Calu3 (cell line): ENCODE measurements at regions not wholly inside any gene's neighbourhood (a gene's known extent, or its start where the extent isn't known, plus 50 kb on each side); places are given as distances from the start of the nearest gene placed in this dataset.

Source experiments
- BruUV-seq: library from RNA; stranded (reverse); fragments of 400-500 nt; replicated peaks from 2 replicates; lab custom pipeline; 2021; lab: Mats Ljungman, UMichigan
- CTCF ChIA-PET: fragments of 300-600 bp; sonication (Branson Sonifier 250); formaldehyde crosslinking; loops from one replicate; lab custom pipeline; 2022; ENCODE audit warnings: antibody characterized with exemption; lab: Charles Lee
- DNase-seq: peaks from one replicate; pipeline ENCODE4 v3.0.0; 2022
- H3K27ac Mint-ChIP-seq: one replicate; pipeline ENCODE4 v1.8.0; 2022; ENCODE audit warnings: mixed read lengths; ENCODE audit not compliant: unreplicated experiment
- H3K27me3 Mint-ChIP-seq: one replicate; pipeline ENCODE4 v1.8.0; 2022; ENCODE audit warnings: mixed read lengths; ENCODE audit not compliant: unreplicated experiment
- H3K36me3 Mint-ChIP-seq: one replicate; pipeline ENCODE4 v1.8.0; 2022; ENCODE audit warnings: mild to moderate bottlenecking, moderate library complexity, mixed read lengths; ENCODE audit not compliant: insufficient read depth, unreplicated experiment
- H3K4me1 Mint-ChIP-seq: one replicate; pipeline ENCODE4 v1.8.0; 2022; ENCODE audit warnings: mild to moderate bottlenecking, low read depth, mixed read lengths; ENCODE audit not compliant: unreplicated experiment
- H3K4me3 Mint-ChIP-seq: one replicate; pipeline ENCODE4 v1.8.0; 2022; ENCODE audit warnings: mild to moderate bottlenecking, low read depth, moderate library complexity, mixed read lengths; ENCODE audit not compliant: unreplicated experiment
- H3K9me3 Mint-ChIP-seq: one replicate; pipeline ENCODE4 v1.8.0; 2022; ENCODE audit warnings: low read depth, mixed read lengths; ENCODE audit not compliant: unreplicated experiment
- CTCF ChIP-seq: fragments of 200-600 bp; IDR thresholded peaks from one replicate; pipeline ENCODE4 v1.8.0; 2022; ENCODE audit warnings: antibody characterized with exemption; ENCODE audit not compliant: unreplicated experiment
- intact Hi-C: fragments of 100-400 bp; cut with micrococcal nuclease; formaldehyde crosslinking; loops from one replicate; pipeline ENCODE4 v1.10.0; 2022; ENCODE audit not compliant: unreplicated experiment

DNA sequence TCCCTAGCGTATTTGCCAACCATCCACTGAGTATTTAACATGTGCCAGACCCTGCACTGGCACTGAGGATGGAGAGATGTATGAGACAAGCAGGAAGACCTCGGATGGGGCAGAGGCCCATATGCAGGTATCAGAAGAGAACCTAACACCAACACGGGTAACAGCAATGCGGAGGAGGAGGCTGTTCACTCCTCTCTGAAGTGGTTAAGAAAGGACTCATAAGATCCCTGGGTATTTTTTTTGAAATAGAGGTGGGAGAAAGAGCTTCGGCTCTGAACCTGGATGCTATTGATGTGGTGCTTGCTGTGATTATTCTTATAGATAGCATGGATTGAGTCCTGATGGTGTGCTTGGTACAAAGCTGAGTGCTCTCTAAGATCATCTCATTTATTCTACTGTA, 418.3 kb downstream of the LPIN1 start:
- no peak for DNase-seq
- Mint-ChIP-seq H3K27ac (no peak overlapping the region), H3K27me3 (peaks cover 40% of the 10 kb centered on the region), H3K4me1 (no peaks in the 10 kb centered on the region), H3K9me3 (no peaks in the 10 kb centered on the region), H3K36me3 (no peaks in the 10 kb centered on the region), H3K4me3 (no peak overlapping the region)
- CTCF ChIA-PET: no interaction called here
- intact Hi-C loops: no loop called here
- BruUV-seq: no TSS peak
- TF ChIP-seq CTCF: no peak

DNA sequence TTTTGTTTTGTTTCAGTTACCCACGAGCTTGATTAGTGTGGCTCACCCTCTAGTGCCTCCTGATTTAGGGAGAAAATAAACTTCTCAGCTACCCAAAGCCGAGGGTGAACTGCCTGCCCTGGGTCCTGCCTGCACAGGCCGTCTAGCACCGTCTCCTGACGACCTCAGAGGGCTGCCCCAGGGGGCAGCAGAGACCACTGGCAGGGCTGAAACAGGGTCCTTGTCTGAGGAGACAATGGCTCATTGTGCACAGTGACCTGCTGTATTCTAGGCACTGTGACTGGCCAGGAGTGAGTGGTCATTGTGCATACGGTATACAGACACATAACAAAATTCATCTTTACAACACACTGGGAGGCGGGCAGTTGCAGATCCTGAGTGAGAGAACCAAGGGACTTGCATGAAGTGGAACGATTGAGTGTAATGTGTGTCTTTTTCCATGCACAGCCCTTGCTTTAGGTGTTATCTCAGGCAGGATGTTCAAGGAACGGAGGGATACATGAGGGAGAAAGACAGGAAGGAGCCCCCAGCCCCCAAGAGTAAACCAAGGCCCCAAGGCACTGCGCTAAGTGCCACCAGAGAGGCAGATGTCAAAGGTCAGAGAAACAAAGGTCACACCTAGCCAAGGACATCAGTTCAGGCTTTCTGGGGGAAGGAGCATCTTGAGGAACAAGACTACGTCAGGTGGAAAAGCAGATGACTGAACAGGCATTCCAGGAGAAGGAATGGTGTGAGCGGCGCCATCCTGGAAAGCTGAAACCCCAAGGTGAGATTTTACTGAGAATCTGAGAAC, 421.3 kb downstream of the LPIN1 start:
- H3K4me1 Mint-ChIP-seq: no peaks in the 10 kb centered on the region
- intact Hi-C loops: no loop called here

DNA sequence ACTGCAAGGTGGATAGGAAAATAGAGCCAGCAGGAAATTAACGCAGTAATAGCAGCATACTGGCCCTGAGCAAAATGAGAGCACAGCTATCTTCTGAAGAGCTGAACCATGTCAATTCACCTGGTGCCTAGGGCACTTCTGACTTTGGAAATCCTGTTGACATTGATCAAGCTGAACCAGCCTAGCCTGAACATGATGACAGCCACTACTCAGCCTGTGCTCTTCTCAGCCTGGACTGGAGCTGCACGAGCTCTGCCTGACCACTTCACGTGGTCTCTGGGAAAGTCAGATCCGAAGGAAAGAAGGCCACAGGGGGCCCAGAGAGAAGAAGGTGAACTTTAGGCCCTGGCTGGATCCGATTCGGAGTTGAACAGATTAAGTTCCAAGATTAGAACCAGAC, 421.9 kb downstream of the LPIN1 start:
- CTCF ChIA-PET: no interaction called here

More for the DNA sequence above, 421.3 kb downstream of the LPIN1 start:
- no peak overlapping the region for H3K4me3 Mint-ChIP-seq
- DNase-seq: no peak
- H3K27ac Mint-ChIP-seq: no peak overlapping the region
- no peaks in the 10 kb centered on the region for H3K9me3 Mint-ChIP-seq
- H3K27me3 Mint-ChIP-seq: peaks cover 37% of the 10 kb centered on the region
- no TSS peak for BruUV-seq
- CTCF ChIA-PET: no interaction called here
- TF ChIP-seq CTCF: no peak
- H3K36me3 Mint-ChIP-seq: no peaks in the 10 kb centered on the region

GRCh38 chr2:12168791-12169388, 422.5 kb downstream of the LPIN1 start:
- H3K4me3 Mint-ChIP-seq: no peak overlapping the region
- intact Hi-C loops: no loop called here
- no peaks in the 10 kb centered on the region for H3K4me1 Mint-ChIP-seq
- no peak overlapping the region for H3K27ac Mint-ChIP-seq
- no peak for DNase-seq
- CTCF ChIA-PET: no interaction called here
- TF ChIP-seq CTCF: no peak
- H3K9me3 Mint-ChIP-seq: no peaks in the 10 kb centered on the region
- BruUV-seq: no TSS peak
- no peaks in the 10 kb centered on the region for H3K36me3 Mint-ChIP-seq
- peaks cover 30% of the 10 kb centered on the region for H3K27me3 Mint-ChIP-seq

More for the DNA sequence above, 421.9 kb downstream of the LPIN1 start:
- BruUV-seq: no TSS peak
- H3K4me1 Mint-ChIP-seq: no peaks in the 10 kb centered on the region
- no peak overlapping the region for H3K4me3 Mint-ChIP-seq
- H3K27ac Mint-ChIP-seq: no peak overlapping the region
- DNase-seq: no peak
- H3K36me3 Mint-ChIP-seq: no peaks in the 10 kb centered on the region
- peaks cover 35% of the 10 kb centered on the region for H3K27me3 Mint-ChIP-seq
- no peak for TF ChIP-seq CTCF
- H3K9me3 Mint-ChIP-seq: no peaks in the 10 kb centered on the region
- intact Hi-C loops: no loop called here
